Fibroblast of skin of right quadriceps (primary cell): ENCODE measurements at regions not wholly inside any gene's neighbourhood (a gene's known extent, or its start where the extent isn't known, plus 50 kb on each side); places are given as distances from the start of the nearest gene placed in this dataset.
A peak's percentile ranks its signal among the peaks of the same experiment; 100 is the strongest.
"Not testable (repeated sequence)": the region's sequence is repeated elsewhere in the genome, so short reads cannot be mapped to it uniquely, and the experiment has no call there.

Experiments
- DNase-seq: peaks from one replicate; pipeline ENCODE4 v3.0.0-alpha.2; 2013

- DNase-seq = no peak
Observed at GRCh38 chr5:164145458-164145857, 640.0 kb downstream of the MAT2B start.

GRCh38 chr5:164146223-164146622, 640.8 kb downstream of the MAT2B start:
- no peak for DNase-seq

GRCh38 chr5:164148292-164148691, 642.9 kb downstream of the MAT2B start:
- no peak for DNase-seq

GRCh38 chr5:164152539-164152938, 647.1 kb downstream of the MAT2B start:
- not testable (repeated sequence) for DNase-seq

- peak; percentile 49 for DNase-seq
Observed at GRCh38 chr5:164153469-164154172, 648.2 kb downstream of the MAT2B start.

GRCh38 chr5:164170814-164171213, 665.4 kb downstream of the MAT2B start:
- DNase-seq = no peak

- peak; percentile 52 for DNase-seq
Observed at GRCh38 chr5:164175083-164175482, 669.7 kb downstream of the MAT2B start.

GRCh38 chr5:164179406-164179805, 674.0 kb downstream of the MAT2B start:
- no peak for DNase-seq

- no peak for DNase-seq
Observed at GRCh38 chr5:164181604-164182003, 676.2 kb downstream of the MAT2B start.

GRCh38 chr5:164184158-164184557, 678.7 kb downstream of the MAT2B start:
- DNase-seq = no peak

- DNase-seq = no peak
Observed at GRCh38 chr5:164185000-164185399, 679.6 kb downstream of the MAT2B start.

GRCh38 chr5:164186550-164186949, 681.1 kb downstream of the MAT2B start:
- DNase-seq = no peak

- DNase-seq = no peak
Observed at GRCh38 chr5:164187785-164188184, 682.4 kb downstream of the MAT2B start.

- DNase-seq = no peak
Observed at GRCh38 chr5:164188733-164189148, 683.3 kb downstream of the MAT2B start.

GRCh38 chr5:164191240-164191639, 685.8 kb downstream of the MAT2B start:
- DNase-seq = peak; percentile 82

GRCh38 chr5:164202338-164202737, 696.9 kb downstream of the MAT2B start:
- peak; percentile 73 for DNase-seq

- DNase-seq = peak; percentile 29
Observed at GRCh38 chr5:164203581-164204225, 698.3 kb downstream of the MAT2B start.

- peak; percentile 78 for DNase-seq
Observed at GRCh38 chr5:164204338-164204946, 699.0 kb downstream of the MAT2B start.

- DNase-seq = no peak
Observed at GRCh38 chr5:164206196-164206595, 700.8 kb downstream of the MAT2B start.

- DNase-seq = no peak
Observed at GRCh38 chr5:164207646-164208045, 702.2 kb downstream of the MAT2B start.

- DNase-seq = no peak
Observed at GRCh38 chr5:164210491-164210890, 705.1 kb downstream of the MAT2B start.

GRCh38 chr5:164214698-164215097, 709.3 kb downstream of the MAT2B start:
- no peak for DNase-seq

- DNase-seq = no peak
Observed at GRCh38 chr5:164217464-164217863, 712.0 kb downstream of the MAT2B start.

GRCh38 chr5:164220522-164220921, 715.1 kb downstream of the MAT2B start:
- no peak for DNase-seq
